Right lobe of liver (tissue), 4 donors: ENCODE measurements at regions not wholly inside any gene's neighbourhood (a gene's known extent, or its start where the extent isn't known, plus 50 kb on each side); places are given as distances from the start of the nearest gene placed in this dataset.

Experiments
- CTCF ChIP-seq, 4 donors: fragments of 200-600 bp in 3 of 4; fragments of 450-650 bp in 1 of 4; IDR thresholded peaks; one replicate each; pipeline versions ENCODE4 v1.5.1 to v1.8.0; 2016 to 2022; ENCODE audit warnings: antibody characterized with exemption in 4 of 4, mild to moderate bottlenecking in 2 of 4
- POLR2A ChIP-seq: fragments of 450-650 bp; IDR thresholded peaks from one replicate; pipeline ENCODE4 v1.6.1; 2017; ENCODE audit warnings: antibody characterized with exemption, mild to moderate bottlenecking
- donor health status: DM: no; HTN: no; CAD: no.
- donor health status: DM: no; HTN: no; CAD: no.
- donor health status: DM: no; HTN: yes; CAD: no.

GRCh38 chr14:26761532-26761931 lies 163.7 kb upstream of the NOVA1 start:
- TF ChIP-seq CTCF (IDR thresholded peaks at IDR 0.05): no peak
- no peak for TF ChIP-seq POLR2A
